ENCODE measurements at regions not wholly inside any gene's neighbourhood (a gene's known extent, or its start where the extent isn't known, plus 50 kb on each side); places are given as distances from the start of the nearest gene placed in this dataset.

GRCh38 chr2:183946193-183946592 is 652.1 kb upstream of the ZNF804A start:
- no peak overlapping the region for H3K4me3 ChIP-seq (ENCODE audit: low read depth, low read length)
- TF ChIP-seq CTCF (conservative IDR thresholded peaks at IDR 0.05; ENCODE audit: low read depth, low read length): no peak
- no peak for DNase-seq (ENCODE audit: low read depth)

DNA sequence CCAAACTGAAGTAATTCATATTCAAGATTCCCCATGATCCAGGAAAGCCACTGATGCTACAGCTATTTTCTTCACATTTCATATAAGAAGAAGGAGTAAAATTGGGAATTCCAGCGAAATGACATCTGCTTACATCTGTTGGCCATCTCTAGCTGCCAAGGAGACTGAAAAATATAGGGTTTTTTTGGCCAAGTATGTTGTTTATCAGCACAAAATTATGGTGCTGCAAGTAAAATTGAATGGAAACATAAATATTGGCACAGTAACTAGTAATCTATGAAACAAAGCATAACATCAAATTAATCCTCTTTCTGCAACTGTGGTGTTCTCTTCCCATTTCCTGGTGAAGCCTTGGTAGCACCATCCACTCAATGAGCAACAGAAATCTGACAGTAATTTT is 649.5 kb upstream of the ZNF804A start:
- H3K4me3 ChIP-seq (ENCODE audit: low read depth, low read length): no peak overlapping the region
- no peak for TF ChIP-seq CTCF (conservative IDR thresholded peaks at IDR 0.05; ENCODE audit: low read depth, low read length)
- no peak for DNase-seq (ENCODE audit: low read depth)

DNA sequence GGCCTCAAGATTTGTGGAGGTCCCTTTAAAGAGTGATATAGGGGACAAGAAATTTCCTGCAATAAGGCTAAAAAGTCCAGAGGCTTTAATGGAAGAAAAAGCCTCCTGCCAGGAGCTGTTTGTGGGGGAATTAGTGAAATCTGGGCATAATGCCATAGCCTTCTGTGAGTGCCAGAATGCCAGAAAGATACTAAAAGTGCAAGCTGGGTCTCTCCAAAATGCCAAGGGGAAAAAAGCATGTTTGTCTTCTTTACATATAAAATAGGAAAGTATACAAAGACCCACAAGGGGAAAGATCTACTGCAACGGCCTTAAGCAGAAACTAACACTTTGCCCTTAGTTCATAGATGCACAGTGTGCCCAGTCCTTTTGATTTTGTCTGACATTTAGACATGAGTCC is 647.7 kb upstream of the ZNF804A start:
- no peak for TF ChIP-seq CTCF (conservative IDR thresholded peaks at IDR 0.05; ENCODE audit: low read depth, low read length)
- DNase-seq (ENCODE audit: low read depth): no peak
- no peak overlapping the region for H3K4me3 ChIP-seq (ENCODE audit: low read depth, low read length)

GRCh38 chr2:183951630-183952029 is 646.7 kb upstream of the ZNF804A start:
- H3K4me3 ChIP-seq (ENCODE audit: low read depth, low read length): no peak overlapping the region
- no peak for TF ChIP-seq CTCF (conservative IDR thresholded peaks at IDR 0.05; ENCODE audit: low read depth, low read length)
- peak; percentile 13 for DNase-seq (ENCODE audit: low read depth)

- no peak for TF ChIP-seq CTCF (conservative IDR thresholded peaks at IDR 0.05; ENCODE audit: low read depth, low read length)
- no peak overlapping the region for H3K4me3 ChIP-seq (ENCODE audit: low read depth, low read length)
- no peak for DNase-seq (ENCODE audit: low read depth)
Measured at GRCh38 chr2:183952741-183953140, 645.6 kb upstream of the ZNF804A start.

DNA sequence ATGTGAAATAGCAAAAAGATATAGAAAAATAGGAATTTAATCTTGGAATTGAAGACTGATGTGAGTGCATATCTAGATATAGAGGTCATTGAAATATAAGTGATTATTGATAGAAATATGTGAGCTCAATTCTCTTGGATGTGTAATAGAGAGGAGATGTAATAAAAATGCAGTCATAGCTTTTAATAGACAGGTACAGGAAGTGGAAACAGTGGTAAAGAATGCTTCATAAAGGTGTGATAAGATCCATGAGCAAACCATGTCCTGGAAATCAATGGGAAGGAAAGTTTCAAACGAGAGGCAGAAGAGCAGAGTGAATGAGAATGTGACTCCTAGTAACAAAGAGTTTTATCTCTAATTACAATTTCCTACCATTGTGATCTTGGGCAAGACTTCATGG is 634.7 kb upstream of the ZNF804A start:
- DNase-seq (ENCODE audit: low read depth): no peak
- no peak for TF ChIP-seq CTCF (conservative IDR thresholded peaks at IDR 0.05; ENCODE audit: low read depth, low read length)
- H3K4me3 ChIP-seq (ENCODE audit: low read depth, low read length): no peak overlapping the region

- no peak for TF ChIP-seq CTCF (conservative IDR thresholded peaks at IDR 0.05; ENCODE audit: low read depth, low read length)
- H3K4me3 ChIP-seq (ENCODE audit: low read depth, low read length): no peak overlapping the region
- DNase-seq (ENCODE audit: low read depth): no peak
Measured at GRCh38 chr2:183964565-183964964, 633.8 kb upstream of the ZNF804A start.

All from choroid plexus epithelial cell (primary cell).